Neural progenitor cell (in vitro differentiated cells): ENCODE measurements at regions not wholly inside any gene's neighbourhood (a gene's known extent, or its start where the extent isn't known, plus 50 kb on each side); places are given as distances from the start of the nearest gene placed in this dataset.
A peak's percentile ranks its signal among the peaks of the same experiment; 100 is the strongest.

Experiments used
- DNase-seq: peaks from one replicate; pipeline ENCODE4 v3.0.0-alpha.2; 2016; ENCODE audit warnings: low spot score
- H2AFZ ChIP-seq: fragments of 200-600 bp; sonication (generic); replicated peaks from 2 replicates; pipeline ENCODE4 v1.6.1; 2016; ENCODE audit warnings: antibody characterized with exemption
- H3F3A ChIP-seq: fragments of 200-600 bp; sonication (generic); 2 replicates; pipeline ENCODE4 v1.6.1; 2016; ENCODE audit warnings: antibody characterized with exemption, low read depth
- H3K27ac ChIP-seq: fragments of 200-600 bp; sonication (generic); 2 replicates; pipeline ENCODE4 v1.5.1; 2016; ENCODE audit warnings: mild to moderate bottlenecking
- H3K27me3 ChIP-seq: fragments of 200-600 bp; sonication (generic); 2 replicates; pipeline ENCODE4 v1.6.1; 2016; ENCODE audit warnings: mild to moderate bottlenecking, moderate library complexity
- H3K36me3 ChIP-seq: fragments of 200-600 bp; sonication (generic); 2 replicates; pipeline ENCODE4 v1.5.1; 2016
- H3K4me1 ChIP-seq: fragments of 200-600 bp; sonication (generic); 2 replicates; pipeline ENCODE4 v1.6.1; 2016; ENCODE audit warnings: mixed run types
- H3K4me2 ChIP-seq: fragments of 200-600 bp; sonication (generic); 2 replicates; pipeline ENCODE4 v1.6.1; 2016
- H3K4me3 ChIP-seq: fragments of 200-600 bp; sonication (generic); 2 replicates; pipeline ENCODE4 v1.5.1; 2016
- H3K79me2 ChIP-seq: fragments of 200-600 bp; sonication (generic); 2 replicates; pipeline ENCODE4 v1.6.1; 2016; ENCODE audit warnings: low read depth
- H3K9ac ChIP-seq: fragments of 200-600 bp; sonication (generic); 2 replicates; pipeline ENCODE4 v1.6.1; 2016
- H3K9me3 ChIP-seq: fragments of 200-600 bp; sonication (generic); 2 replicates; pipeline ENCODE4 v1.5.1; 2016; ENCODE audit warnings: low read depth
- H4K20me1 ChIP-seq: fragments of 200-600 bp; sonication (generic); 2 replicates; pipeline ENCODE4 v1.6.1; 2016; ENCODE audit warnings: low read depth
- H3K27ac Mint-ChIP-seq: 3 replicates; pipeline ENCODE4 v1.8.0; 2021; ENCODE audit warnings: mixed read lengths
- H3K27me3 Mint-ChIP-seq: 2 replicates; pipeline ENCODE4 v1.8.0; 2022; ENCODE audit warnings: low read depth, mild to moderate bottlenecking, inconsistent platforms, moderate library complexity, mixed read lengths; ENCODE audit not compliant: insufficient read depth
- H3K36me3 Mint-ChIP-seq: 3 replicates; pipeline ENCODE4 v1.8.0; 2021; ENCODE audit warnings: mixed read lengths
- H3K4me1 Mint-ChIP-seq: 3 replicates; pipeline ENCODE4 v1.8.0; 2021; ENCODE audit warnings: mixed read lengths
- H3K4me3 Mint-ChIP-seq: 3 replicates; pipeline ENCODE4 v1.8.0; 2021; ENCODE audit warnings: mild to moderate bottlenecking, moderate library complexity, mixed read lengths
- H3K9me3 Mint-ChIP-seq: 3 replicates; pipeline ENCODE4 v1.8.0; 2020; ENCODE audit warnings: mixed read lengths
- EZH2 ChIP-seq: fragments of 200-600 bp; sonication (generic); IDR thresholded peaks from 2 replicates; pipeline ENCODE4 v1.6.1; 2017; ENCODE audit warnings: antibody characterized with exemption, mild to moderate bottlenecking, moderate library complexity
- EZH2phosphoT487 ChIP-seq: fragments of 200-600 bp; sonication (generic); IDR thresholded peaks from 2 replicates; pipeline ENCODE4 v1.6.1; 2017; ENCODE audit warnings: antibody characterized with exemption
- TF ChIP-seq, protein P1 (sequence below): fragments of 200-600 bp; sonication (generic); IDR thresholded peaks from 2 replicates; pipeline ENCODE4 v1.5.1; 2017; ENCODE audit warnings: antibody characterized with exemption, mild to moderate bottlenecking

DNA sequence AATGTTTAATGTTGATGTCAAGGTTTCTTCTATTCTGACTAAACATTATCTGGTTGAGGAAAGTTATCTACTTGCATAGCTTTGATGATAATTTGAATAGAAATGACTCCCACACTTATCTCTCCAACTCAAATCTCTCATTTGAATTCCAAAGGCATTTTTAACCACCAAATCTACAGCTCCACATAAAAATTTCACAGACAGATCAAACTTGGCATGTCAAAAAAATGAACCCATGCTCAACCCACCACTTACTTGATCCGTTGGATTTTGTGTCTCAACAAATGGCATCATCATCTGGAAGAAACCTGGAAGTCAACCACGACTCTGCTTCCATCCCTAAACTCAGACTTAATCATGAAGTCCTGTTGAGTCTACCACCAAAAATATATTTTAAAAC, 1050.4 kb downstream of the EFNB2 start:
- H3K36me3 ChIP-seq, result no peaks in the 10 kb centered on the region
- peaks cover 7% of the 10 kb centered on the region for H3K9me3 Mint-ChIP-seq
- no peak overlapping the region for H3K9ac ChIP-seq
- no peaks in the 10 kb centered on the region for H4K20me1 ChIP-seq
- H3K4me3 Mint-ChIP-seq, result no peak overlapping the region
- no peak overlapping the region for H3K4me2 ChIP-seq
- H3K27me3 Mint-ChIP-seq, result peaks cover 2% of the 10 kb centered on the region
- no peaks in the 10 kb centered on the region for H3K79me2 ChIP-seq
- H3K27ac ChIP-seq, result no peak overlapping the region
- H3K27ac Mint-ChIP-seq, result no peak overlapping the region
- H3K4me3 ChIP-seq, result no peak overlapping the region
- no peaks in the 10 kb centered on the region for H3K4me1 Mint-ChIP-seq
- H3K9me3 ChIP-seq, result no peaks in the 10 kb centered on the region
- no peak overlapping the region for H2AFZ ChIP-seq
- H3K4me1 ChIP-seq, result no peaks in the 10 kb centered on the region
- H3F3A ChIP-seq, result no peaks in the 10 kb centered on the region
- DNase-seq, result no peak
- no peak for TF ChIP-seq EZH2
- TF ChIP-seq, protein P1, sequence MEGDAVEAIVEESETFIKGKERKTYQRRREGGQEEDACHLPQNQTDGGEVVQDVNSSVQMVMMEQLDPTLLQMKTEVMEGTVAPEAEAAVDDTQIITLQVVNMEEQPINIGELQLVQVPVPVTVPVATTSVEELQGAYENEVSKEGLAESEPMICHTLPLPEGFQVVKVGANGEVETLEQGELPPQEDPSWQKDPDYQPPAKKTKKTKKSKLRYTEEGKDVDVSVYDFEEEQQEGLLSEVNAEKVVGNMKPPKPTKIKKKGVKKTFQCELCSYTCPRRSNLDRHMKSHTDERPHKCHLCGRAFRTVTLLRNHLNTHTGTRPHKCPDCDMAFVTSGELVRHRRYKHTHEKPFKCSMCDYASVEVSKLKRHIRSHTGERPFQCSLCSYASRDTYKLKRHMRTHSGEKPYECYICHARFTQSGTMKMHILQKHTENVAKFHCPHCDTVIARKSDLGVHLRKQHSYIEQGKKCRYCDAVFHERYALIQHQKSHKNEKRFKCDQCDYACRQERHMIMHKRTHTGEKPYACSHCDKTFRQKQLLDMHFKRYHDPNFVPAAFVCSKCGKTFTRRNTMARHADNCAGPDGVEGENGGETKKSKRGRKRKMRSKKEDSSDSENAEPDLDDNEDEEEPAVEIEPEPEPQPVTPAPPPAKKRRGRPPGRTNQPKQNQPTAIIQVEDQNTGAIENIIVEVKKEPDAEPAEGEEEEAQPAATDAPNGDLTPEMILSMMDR, result no peak
- TF ChIP-seq EZH2phosphoT487, result no peak
- H3K27me3 ChIP-seq, result no peaks in the 10 kb centered on the region
- no peaks in the 10 kb centered on the region for H3K36me3 Mint-ChIP-seq

DNA sequence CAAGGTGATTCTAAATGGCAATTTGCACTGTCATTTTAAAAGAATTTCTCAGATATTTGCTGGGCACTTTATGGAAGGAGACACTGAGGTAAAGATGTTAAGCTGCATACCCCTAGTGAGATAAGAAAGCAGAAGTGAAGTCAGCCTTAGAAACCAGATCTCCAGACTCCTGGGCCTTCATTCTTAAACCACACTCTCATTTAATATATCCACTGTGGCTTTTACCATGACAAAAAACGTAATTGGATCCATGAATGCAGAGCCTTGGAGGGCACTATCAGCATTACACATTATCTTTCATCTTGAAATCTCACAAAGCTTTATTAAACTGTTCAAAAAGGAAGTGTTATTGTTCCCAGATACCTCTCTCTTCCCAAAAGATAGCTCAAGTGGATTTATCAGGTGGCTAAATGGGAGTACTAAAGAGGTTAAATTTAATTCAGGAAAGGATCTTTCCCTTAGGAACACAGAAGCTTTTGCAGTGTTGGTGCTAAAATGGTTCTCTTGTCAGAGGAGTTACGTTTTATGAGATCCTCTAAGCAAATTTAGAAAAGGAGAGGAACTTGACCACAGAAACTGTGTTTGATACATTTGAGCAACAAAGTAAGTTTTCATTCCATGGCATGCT, 1060.4 kb downstream of the EFNB2 start:
- H3K27me3 Mint-ChIP-seq, result peaks cover 2% of the 10 kb centered on the region
- H3K9me3 Mint-ChIP-seq, result no peaks in the 10 kb centered on the region
- no peak overlapping the region for H3K4me3 ChIP-seq
- H3K4me2 ChIP-seq, result no peak overlapping the region
- H3K36me3 Mint-ChIP-seq, result no peaks in the 10 kb centered on the region
- H3K27me3 ChIP-seq, result no peaks in the 10 kb centered on the region
- no peak overlapping the region for H3K4me3 Mint-ChIP-seq
- H3K79me2 ChIP-seq, result no peaks in the 10 kb centered on the region
- no peaks in the 10 kb centered on the region for H3F3A ChIP-seq
- H3K27ac ChIP-seq, result no peak overlapping the region
- peaks cover 15% of the 10 kb centered on the region for H3K4me1 Mint-ChIP-seq
- H3K9me3 ChIP-seq, result no peaks in the 10 kb centered on the region
- peak overlapping the region; percentile 86 for H2AFZ ChIP-seq
- DNase-seq, result no peak
- H3K27ac Mint-ChIP-seq, result no peak overlapping the region
- H3K36me3 ChIP-seq, result no peaks in the 10 kb centered on the region
- H4K20me1 ChIP-seq, result no peaks in the 10 kb centered on the region
- no peak overlapping the region for H3K9ac ChIP-seq
- peaks cover 8% of the 10 kb centered on the region for H3K4me1 ChIP-seq
- no peak for TF ChIP-seq EZH2
- TF ChIP-seq, protein P1, result no peak

DNA sequence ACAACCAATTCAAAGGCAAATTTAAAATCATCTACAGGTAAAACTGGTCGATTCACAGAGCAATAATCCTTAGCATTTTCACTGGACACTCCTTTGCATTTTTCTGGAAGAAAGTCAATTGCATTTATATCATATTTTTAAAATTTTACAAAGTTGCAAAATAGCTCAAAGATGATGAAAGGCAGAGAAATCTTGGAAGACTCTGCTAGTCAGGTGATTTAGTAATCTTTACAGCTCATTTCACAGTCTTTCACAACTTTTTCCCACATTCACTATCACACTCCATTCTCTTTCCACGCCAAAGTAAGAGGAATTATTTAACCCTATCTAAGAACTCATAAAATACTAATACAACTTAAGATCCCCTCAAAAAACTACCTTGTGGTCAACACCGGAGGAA, 1063.8 kb downstream of the EFNB2 start:
- Histone ChIP-seq H3K27me3 (no peaks in the 10 kb centered on the region), H3K36me3 (no peaks in the 10 kb centered on the region), H3K4me3 (no peak overlapping the region), H3K9me3 (no peaks in the 10 kb centered on the region), H3K4me2 (no peak overlapping the region), H3K9ac (no peak overlapping the region), H4K20me1 (no peaks in the 10 kb centered on the region), H3K27ac (no peak overlapping the region), H3F3A (no peaks in the 10 kb centered on the region), H3K79me2 (no peaks in the 10 kb centered on the region), H3K4me1 (peaks cover 14% of the 10 kb centered on the region), H2AFZ (peak overlapping the region; percentile 8)
- peaks cover 2% of the 10 kb centered on the region for H3K27me3 Mint-ChIP-seq
- H3K36me3 Mint-ChIP-seq, result no peaks in the 10 kb centered on the region
- peaks cover 17% of the 10 kb centered on the region for H3K4me1 Mint-ChIP-seq
- no peak overlapping the region for H3K4me3 Mint-ChIP-seq
- no peak overlapping the region for H3K27ac Mint-ChIP-seq
- TF ChIP-seq EZH2 (no peak), EZH2phosphoT487 (no peak)
- TF ChIP-seq, protein P1, result no peak
- DNase-seq, result no peak
- H3K9me3 Mint-ChIP-seq, result no peaks in the 10 kb centered on the region
